HG02623 (cell line): ENCODE measurements at regions not wholly inside any gene's neighbourhood (a gene's known extent, or its start where the extent isn't known, plus 50 kb on each side); places are given as distances from the start of the nearest gene placed in this dataset.

Source experiments
- ATAC-seq: cut with Tn5 transposase; IDR thresholded peaks from one replicate; pipeline ENCODE4 v1.9.1; 2021; ENCODE audit warnings: moderate library complexity; ENCODE audit not compliant: unreplicated experiment

GRCh38 chr18:78920456-78921138, 59.0 kb upstream of the SALL3 start:
- ATAC-seq: no peak

DNA sequence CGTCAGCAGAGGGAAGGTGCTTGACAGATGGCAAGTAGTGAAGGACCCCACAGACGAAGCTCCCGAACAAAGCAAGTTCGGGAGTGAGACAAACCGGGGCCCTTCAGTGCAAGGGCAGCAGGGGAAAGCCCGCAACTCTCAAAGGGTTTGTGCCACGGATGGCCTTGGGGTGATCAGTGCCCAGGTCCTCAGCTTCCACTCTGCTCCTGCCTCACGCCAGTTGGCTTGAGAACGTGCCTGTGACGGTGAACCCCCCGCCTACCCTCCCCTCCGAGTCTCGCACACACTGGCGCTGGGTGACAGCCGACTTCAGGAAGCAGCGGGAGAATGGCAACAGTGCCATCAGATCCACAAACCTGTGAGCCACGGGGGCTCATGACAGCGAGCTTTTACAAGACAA, 56.8 kb upstream of the SALL3 start:
- no peak for ATAC-seq

DNA sequence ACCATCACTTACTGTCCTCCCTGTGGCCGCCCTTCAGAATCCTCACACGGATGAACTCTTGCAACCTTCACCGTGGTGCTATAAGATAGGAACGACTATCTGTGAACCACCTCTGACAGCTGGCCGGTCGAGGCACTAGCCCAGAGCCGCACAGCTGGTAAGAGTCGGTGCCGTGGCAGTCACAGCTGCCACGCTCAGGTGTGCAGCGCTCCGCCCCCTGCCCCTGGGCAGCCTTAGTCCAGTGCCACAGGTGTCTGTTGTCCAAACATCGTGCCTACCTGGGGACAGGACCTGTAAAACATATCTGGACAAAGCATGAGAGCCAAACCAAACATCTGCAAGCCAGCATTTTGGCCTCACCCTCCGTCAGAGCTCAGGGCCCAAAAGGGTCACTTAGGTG, 55.3 kb upstream of the SALL3 start:
- no peak for ATAC-seq

DNA sequence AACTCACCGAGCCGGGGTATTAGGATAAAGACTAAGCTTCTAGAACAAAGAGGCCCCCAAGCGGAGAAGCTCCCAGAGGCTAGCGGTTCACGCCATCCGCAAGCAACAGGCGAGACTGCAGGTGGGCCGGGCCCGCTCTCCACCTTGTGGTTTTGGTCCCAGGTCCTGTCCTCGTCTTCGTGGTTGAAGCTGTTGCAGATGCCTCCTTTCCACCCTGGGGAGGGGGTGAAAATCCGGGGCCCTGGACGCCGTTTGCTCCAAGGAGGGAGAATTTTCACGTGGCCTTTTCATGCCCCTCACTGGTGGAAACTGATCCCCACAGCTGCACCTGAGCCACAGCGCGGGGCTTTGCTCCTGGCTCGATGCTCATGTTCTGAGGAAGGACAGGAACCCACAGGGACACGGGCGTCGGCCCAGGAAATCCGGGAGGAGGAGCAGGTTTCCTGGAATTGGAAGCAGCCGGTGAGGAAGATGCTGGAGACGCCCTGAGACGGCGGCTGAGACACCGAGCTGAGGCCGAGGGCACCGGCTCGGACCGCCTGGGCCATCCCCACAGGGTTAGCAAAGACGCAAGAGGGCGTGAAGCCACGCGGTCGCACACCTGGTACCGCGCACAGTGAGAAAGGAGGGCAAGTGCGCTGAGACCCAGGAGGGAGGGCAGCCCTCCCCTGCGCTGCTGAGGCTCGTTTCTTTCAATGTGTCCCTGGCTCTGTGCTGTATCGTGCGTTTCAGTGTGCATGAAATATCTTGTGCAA, 54.7 kb upstream of the SALL3 start:
- no peak for ATAC-seq

DNA sequence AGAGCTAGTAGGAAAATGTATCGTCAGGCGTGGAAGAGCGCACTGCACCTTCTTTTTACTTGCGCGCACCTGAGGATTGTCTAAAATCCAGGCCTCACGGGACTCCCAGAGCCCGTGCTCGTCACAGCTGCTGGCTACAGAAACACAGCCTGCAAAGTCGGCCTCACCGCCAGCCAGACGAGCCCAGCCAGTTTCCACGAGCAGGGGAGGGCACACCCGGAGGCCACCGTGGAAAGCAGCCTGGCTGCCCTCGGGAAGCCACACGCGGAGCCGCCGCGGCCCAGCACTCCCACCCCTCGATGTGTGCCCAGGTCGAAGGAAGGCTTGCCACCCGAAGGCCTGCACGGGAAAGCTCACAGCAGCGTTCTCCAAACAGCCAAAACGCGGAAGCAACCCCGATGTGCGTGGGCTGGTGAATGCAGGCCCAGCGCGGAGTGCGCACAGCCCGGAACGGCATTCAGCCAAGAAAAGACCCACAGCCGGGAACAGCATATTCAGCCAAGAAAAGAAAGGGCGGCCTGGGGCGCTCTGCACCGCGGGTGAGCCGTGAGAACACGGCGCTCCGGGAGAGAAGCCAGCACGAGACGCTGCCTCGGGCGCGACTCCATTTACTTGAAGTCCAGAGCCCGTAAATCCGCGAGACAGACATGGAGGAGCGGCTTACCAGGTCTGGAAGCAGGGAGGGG, 53.9 kb upstream of the SALL3 start:
- ATAC-seq: no peak

DNA sequence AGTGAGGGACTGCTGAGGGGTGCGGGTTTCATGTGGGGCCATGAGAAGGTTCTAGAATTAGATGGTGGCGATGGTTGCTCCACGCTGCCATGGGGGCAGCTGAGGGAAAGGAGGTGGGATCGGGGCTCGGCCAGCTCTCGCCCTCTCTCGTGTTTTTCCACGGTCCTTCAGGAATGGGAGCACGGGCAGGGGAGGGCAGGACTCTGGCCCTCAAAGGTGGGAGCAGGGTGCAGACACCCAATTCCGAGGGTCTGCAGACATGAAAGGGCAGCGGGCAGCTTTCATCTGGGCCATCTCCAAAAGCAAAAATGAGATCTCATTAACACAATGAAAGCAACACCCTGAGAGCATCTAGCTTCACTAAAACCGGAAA, 53.4 kb upstream of the SALL3 start:
- no peak for ATAC-seq

- ATAC-seq: no peak
Measured at GRCh38 chr18:78927156-78927555, 52.5 kb upstream of the SALL3 start.

DNA sequence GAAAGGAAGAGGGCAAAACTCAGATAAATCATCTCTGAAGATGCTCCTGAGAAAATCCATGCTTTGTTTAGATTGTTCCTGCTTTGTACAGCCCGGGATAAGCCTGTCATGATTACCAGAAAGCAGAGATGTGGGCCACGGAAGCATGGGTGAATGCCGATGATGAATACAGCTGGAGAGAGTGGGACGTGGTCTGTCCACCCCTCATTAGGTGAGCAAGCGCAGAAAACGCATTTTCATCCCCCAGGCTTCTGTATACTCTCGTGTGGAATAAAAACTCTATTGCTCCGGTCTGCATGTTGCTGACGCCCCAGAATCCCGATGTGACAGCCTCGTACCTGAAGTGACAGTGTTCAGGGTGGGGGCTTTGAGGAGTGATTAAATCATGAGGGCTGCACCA, 52.0 kb upstream of the SALL3 start:
- no peak for ATAC-seq

GRCh38 chr18:78928076-78928475, 51.5 kb upstream of the SALL3 start:
- ATAC-seq: no peak

DNA sequence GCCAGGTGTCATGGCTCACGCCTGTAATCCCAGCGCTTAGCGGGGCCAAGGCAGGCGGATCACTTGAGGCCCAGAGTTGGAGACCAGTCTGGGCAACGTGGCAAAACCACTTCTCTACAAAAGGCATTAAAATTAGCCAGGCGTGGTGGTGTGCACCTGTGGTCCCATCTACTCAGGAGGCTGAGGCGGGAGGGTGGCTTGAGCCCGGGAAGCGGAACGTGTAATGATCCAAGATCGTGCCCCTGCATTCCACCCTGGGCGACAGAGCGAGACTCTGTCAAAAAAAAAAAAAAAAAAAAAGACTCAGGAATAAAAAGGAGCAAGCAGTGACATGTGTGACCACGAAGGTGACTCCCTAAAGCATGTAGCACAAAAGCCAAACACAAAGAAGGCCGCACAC, 50.1 kb upstream of the SALL3 start:
- ATAC-seq: no peak
